DOHH2 (cell line): ENCODE measurements at regions not wholly inside any gene's neighbourhood (a gene's known extent, or its start where the extent isn't known, plus 50 kb on each side); places are given as distances from the start of the nearest gene placed in this dataset.

Source experiments
- CTCF ChIP-seq: fragments of 200-600 bp; sonication (generic); IDR thresholded peaks from one replicate; pipeline ENCODE4 v1.5.1; 2014; ENCODE audit warnings: antibody characterized with exemption, mild to moderate bottlenecking, low read depth, low read length; ENCODE audit not compliant: poor library complexity, severe bottlenecking
- EZH2phosphoT487 ChIP-seq: fragments of 200-600 bp; sonication (generic); IDR thresholded peaks from 2 replicates; pipeline ENCODE4 v1.6.1; 2017; ENCODE audit warnings: borderline replicate concordance, mild to moderate bottlenecking, antibody characterized with exemption, low read length, moderate library complexity, mixed read lengths

DNA sequence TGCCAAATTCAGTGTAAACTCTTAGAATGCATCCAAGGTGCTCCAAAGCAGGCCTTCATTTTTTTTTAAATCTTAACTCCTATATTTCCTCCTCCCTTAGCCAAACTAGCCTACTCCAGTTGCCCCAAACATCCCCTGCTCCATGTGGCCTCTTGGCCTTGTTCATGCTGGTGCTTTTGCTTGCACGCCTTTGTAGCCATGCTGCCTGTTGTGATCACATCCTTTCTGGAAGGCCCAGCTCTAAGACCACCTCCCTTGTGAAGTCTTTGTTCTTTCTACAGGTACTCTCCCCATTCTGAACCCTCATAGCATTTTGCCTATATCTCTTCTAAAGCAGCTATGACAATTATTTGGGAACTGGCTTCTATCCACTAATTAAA is 375.3 kb upstream of the NFE2L3 start:
- no peak for TF ChIP-seq EZH2phosphoT487
- TF ChIP-seq CTCF = no peak
